MCF 10A (cell line): ENCODE measurements at regions not wholly inside any gene's neighbourhood (a gene's known extent, or its start where the extent isn't known, plus 50 kb on each side); places are given as distances from the start of the nearest gene placed in this dataset.
A peak's percentile ranks its signal among the peaks of the same experiment; 100 is the strongest.
"Not testable (repeated sequence)": the region's sequence is repeated elsewhere in the genome, so short reads cannot be mapped to it uniquely, and the experiment has no call there.

ENCODE experiments used
- BruUV-seq: library from RNA; stranded (reverse); fragments of 400-500 nt; replicated peaks from 2 replicates; lab custom pipeline; 2021; lab: Mats Ljungman, UMichigan
- CTCF ChIA-PET: fragments of 300-600 bp; sonication (Branson Sonifier 250); formaldehyde crosslinking; extraction: SDS; loops from one replicate; lab custom pipeline; 2021; ENCODE audit warnings: antibody characterized with exemption, inconsistent platforms; lab: Yijun Ruan, JAX
- POLR2A ChIA-PET: fragments of 300-600, 350-650 bp; sonication (Branson Sonifier 250); formaldehyde crosslinking; extraction: SDS; loops from one replicate; lab custom pipeline; 2020; ENCODE audit warnings: antibody characterized with exemption, inconsistent platforms; lab: Yijun Ruan, JAX
- DNase-seq: peaks from one replicate; pipeline ENCODE4 v3.0.0-alpha.2; 2018; ENCODE audit not compliant: unreplicated experiment
- H3K27ac Mint-ChIP-seq: one replicate; pipeline ENCODE4 v1.8.0; 2022; ENCODE audit warnings: mild to moderate bottlenecking, low read depth, mixed read lengths; ENCODE audit not compliant: unreplicated experiment
- H3K27me3 Mint-ChIP-seq: one replicate; pipeline ENCODE4 v1.8.0; 2022; ENCODE audit warnings: mixed read lengths; ENCODE audit not compliant: insufficient read depth, unreplicated experiment
- H3K36me3 Mint-ChIP-seq: one replicate; pipeline ENCODE4 v1.8.0; 2022; ENCODE audit warnings: mild to moderate bottlenecking, moderate library complexity, mixed read lengths; ENCODE audit not compliant: insufficient read depth, unreplicated experiment
- H3K4me1 Mint-ChIP-seq: one replicate; pipeline ENCODE4 v1.8.0; 2022; ENCODE audit warnings: mixed read lengths; ENCODE audit not compliant: insufficient read depth, unreplicated experiment
- H3K4me3 Mint-ChIP-seq: one replicate; pipeline ENCODE4 v1.8.0; 2022; ENCODE audit warnings: mild to moderate bottlenecking, moderate library complexity, mixed read lengths; ENCODE audit not compliant: unreplicated experiment
- H3K9me3 Mint-ChIP-seq: one replicate; pipeline ENCODE4 v1.8.0; 2022; ENCODE audit warnings: mixed read lengths; ENCODE audit not compliant: unreplicated experiment
- intact Hi-C: fragments of 100-400 bp; cut with micrococcal nuclease; formaldehyde crosslinking; loops from 2 replicates; pipeline ENCODE4 v1.14.1; 2022
- TF ChIP-seq, protein P1 (sequence below): fragments of 200-600 bp; IDR thresholded peaks from one replicate; pipeline ENCODE4 v1.8.0; 2022; ENCODE audit warnings: antibody characterized with exemption, mild to moderate bottlenecking; ENCODE audit not compliant: unreplicated experiment

DNA sequence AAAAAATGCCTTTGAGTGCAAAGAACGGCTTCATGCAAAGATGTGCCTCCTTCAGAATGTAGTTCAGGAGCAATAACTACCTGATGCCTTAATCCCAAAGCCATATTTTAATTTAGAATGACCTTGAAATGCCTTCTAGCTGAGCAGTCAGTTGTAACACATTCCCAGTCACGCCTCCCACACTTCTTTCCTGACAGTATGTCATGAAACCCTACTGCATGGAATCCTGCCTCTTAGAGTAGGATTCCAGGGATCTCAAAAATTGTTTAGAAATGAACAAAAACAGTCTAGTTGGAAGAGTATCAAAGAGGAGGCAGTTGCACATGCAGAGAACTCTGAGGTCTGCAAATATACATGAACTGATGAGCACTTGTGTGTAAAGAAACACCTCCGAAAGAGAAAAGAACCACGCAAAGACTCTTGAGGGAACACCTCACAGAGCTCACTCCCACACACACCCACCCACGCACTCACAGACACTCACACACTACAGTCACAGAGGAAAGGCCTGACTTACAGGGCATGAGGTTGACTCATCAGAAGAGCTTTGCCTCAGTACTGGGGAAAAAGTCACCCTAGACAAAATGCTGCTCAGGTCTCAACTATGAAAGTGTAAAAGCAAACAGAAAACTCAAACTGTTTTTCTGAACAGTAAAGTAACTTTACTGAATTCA is 77.4 kb downstream of the GGTLC2 start:
- Mint-ChIP-seq H3K36me3 (no peaks in the 10 kb centered on the region), H3K27me3 (no peaks in the 10 kb centered on the region), H3K9me3 (no peaks in the 10 kb centered on the region), H3K4me3 (no peak overlapping the region), H3K4me1 (peaks cover 5% of the 10 kb centered on the region), H3K27ac (no peak overlapping the region)
- TF ChIP-seq, protein P1, sequence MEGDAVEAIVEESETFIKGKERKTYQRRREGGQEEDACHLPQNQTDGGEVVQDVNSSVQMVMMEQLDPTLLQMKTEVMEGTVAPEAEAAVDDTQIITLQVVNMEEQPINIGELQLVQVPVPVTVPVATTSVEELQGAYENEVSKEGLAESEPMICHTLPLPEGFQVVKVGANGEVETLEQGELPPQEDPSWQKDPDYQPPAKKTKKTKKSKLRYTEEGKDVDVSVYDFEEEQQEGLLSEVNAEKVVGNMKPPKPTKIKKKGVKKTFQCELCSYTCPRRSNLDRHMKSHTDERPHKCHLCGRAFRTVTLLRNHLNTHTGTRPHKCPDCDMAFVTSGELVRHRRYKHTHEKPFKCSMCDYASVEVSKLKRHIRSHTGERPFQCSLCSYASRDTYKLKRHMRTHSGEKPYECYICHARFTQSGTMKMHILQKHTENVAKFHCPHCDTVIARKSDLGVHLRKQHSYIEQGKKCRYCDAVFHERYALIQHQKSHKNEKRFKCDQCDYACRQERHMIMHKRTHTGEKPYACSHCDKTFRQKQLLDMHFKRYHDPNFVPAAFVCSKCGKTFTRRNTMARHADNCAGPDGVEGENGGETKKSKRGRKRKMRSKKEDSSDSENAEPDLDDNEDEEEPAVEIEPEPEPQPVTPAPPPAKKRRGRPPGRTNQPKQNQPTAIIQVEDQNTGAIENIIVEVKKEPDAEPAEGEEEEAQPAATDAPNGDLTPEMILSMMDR = no peak
- intact Hi-C loops = no loop called here
- no TSS peak for BruUV-seq
- ChIA-PET POLR2A (interaction anchor here (0.5 to 0.6 kb wide), 2 partner anchors 143 to 936 kb away, joined by 3 to 4 read pairs; no protein-coding TSS in a partner anchor), CTCF (interaction anchor here (1.1 to 2.6 kb wide), 2 partner anchors 12 to 132 kb away, joined by 3 to 13 read pairs; no protein-coding TSS in a partner anchor)
- peak; percentile 53 for DNase-seq

DNA sequence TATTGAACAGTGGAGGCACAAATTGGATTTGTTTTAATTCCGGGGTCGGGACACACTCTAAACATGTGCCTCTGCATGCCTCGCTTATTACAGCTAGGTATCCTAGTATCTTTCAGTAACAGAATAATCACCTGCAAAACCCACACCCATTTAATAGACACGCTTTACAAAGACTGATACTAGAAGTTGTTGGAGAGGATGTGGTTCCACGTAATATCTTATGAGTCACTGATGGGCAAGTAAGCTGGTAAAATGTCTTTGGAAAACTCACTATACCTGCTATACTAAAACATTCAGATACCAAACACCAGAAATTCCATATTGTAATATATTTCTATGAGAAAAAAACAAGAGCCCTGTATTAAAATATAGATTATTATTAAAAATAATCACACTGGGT is 84.0 kb downstream of the GGTLC2 start:
- intact Hi-C loops = no loop called here
- no peaks in the 10 kb centered on the region for H3K36me3 Mint-ChIP-seq
- TF ChIP-seq, protein P1 = no peak
- no peak overlapping the region for H3K27ac Mint-ChIP-seq
- peaks cover 6% of the 10 kb centered on the region for H3K4me1 Mint-ChIP-seq
- no peaks in the 10 kb centered on the region for H3K9me3 Mint-ChIP-seq
- BruUV-seq = no TSS peak
- peak; percentile 39 for DNase-seq
- no peak overlapping the region for H3K4me3 Mint-ChIP-seq
- no peaks in the 10 kb centered on the region for H3K27me3 Mint-ChIP-seq
- ChIA-PET CTCF (interaction anchor here (1.4 kb wide), 1 partner anchor 16 kb away, joined by 4 read pairs; no protein-coding TSS in a partner anchor), POLR2A (no interaction called here)

DNA sequence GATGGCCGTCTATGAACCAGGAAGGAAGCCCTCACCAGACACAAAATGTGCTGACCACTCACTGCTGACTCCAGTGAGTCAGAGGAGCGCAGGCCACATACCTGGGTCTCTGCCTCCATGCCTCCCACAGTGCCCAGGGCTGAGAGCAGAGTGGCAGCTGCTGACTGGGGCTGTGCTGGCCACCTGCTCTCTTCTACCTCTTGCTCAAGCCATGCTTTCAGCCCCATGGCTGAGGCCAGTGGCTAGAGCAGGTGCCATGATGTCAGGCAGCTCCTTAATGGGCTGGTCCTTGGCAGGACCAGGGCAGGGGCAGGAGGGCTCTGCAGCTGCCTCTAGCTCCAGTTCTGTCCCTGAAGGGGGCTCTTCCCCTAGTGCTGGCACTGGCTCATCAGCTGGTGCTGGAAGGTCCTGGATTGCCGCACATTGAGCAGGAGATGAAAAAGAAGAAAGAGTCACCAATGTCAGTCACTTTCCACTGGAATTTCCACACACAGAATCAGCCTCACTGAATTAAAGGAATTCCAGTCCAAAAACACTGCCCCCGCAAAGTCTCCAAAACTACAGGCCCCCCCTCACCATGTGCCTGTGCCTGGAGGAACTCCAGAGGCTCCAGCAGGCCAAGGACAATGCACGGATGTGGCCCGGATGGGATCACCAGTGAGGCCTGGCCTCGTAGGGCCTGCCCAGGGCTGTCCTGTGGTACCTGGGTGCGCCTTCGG is 86.4 kb downstream of the GGTLC2 start:
- Mint-ChIP-seq H3K9me3 (no peaks in the 10 kb centered on the region), H3K27me3 (peaks cover 1% of the 10 kb centered on the region), H3K27ac (no peak overlapping the region), H3K4me1 (peaks cover 6% of the 10 kb centered on the region), H3K4me3 (no peak overlapping the region), H3K36me3 (no peaks in the 10 kb centered on the region)
- no TSS peak for BruUV-seq
- intact Hi-C loops = no loop called here
- CTCF ChIA-PET = interaction anchor here (0.6 to 0.7 kb wide), 2 partner anchors 24 to 143 kb away, joined by 3 read pairs; no protein-coding TSS in a partner anchor
- no peak for DNase-seq
- TF ChIP-seq, protein P1 = no peak
- POLR2A ChIA-PET = interaction anchor here (1.1 kb wide), 1 partner anchor 11 kb away, joined by 4 read pairs; no protein-coding TSS in a partner anchor

DNA sequence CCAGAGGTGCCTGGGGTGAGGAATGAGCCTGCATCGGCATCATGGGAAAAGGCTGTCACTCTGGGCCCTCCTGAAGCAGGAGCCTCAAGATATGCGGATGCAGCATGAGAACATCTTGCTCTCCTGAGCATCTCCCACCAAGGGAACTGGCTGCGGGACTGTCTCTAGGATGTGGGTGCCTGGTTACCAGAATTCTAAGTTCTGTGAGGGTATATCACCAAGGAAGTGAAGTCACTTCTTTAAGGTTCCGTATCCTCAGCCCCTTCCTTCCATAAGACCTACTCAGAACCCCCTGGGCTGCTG is 86.9 kb downstream of the GGTLC2 start:
- no peak for DNase-seq
- no peak overlapping the region for H3K4me3 Mint-ChIP-seq

DNA sequence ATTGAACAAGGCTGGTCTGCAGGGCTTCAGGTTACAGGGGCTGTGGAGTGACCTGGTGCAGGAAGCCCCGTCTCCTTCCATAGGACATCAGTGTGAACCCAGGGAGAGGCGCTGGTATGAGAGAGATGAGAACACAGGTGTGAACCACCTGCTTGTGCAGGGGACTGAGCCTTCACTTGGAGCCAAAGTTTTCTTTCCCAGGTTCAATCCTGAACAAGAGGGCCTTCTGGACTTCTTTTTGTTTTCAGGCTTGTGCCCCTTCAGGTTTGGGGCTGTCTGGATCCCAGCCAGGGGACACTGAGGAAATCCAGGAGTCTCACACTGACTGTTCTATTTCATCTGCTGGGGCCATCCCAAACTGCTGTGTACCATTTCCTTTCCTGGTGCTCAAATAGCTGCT is 88.6 kb downstream of the GGTLC2 start:
- H3K9me3 Mint-ChIP-seq, CTCF ChIA-PET, H3K36me3 Mint-ChIP-seq, H3K4me3 Mint-ChIP-seq, POLR2A ChIA-PET, DNase-seq, intact Hi-C loops, BruUV-seq, H3K4me1 Mint-ChIP-seq, H3K27ac Mint-ChIP-seq: not testable (repeated sequence)
- peaks cover 23% of the 10 kb centered on the region for H3K27me3 Mint-ChIP-seq

More for the DNA sequence above, 86.9 kb downstream of the GGTLC2 start:
- BruUV-seq = no TSS peak
- TF ChIP-seq, protein P1 = no peak
- intact Hi-C loops = no loop called here
- Mint-ChIP-seq H3K27ac (no peak overlapping the region), H3K36me3 (no peaks in the 10 kb centered on the region), H3K9me3 (no peaks in the 10 kb centered on the region), H3K4me1 (peaks cover 6% of the 10 kb centered on the region), H3K27me3 (peaks cover 6% of the 10 kb centered on the region)
- ChIA-PET CTCF (no interaction called here), POLR2A (no interaction called here)
